HG03095 (cell line): ENCODE measurements at regions not wholly inside any gene's neighbourhood (a gene's known extent, or its start where the extent isn't known, plus 50 kb on each side); places are given as distances from the start of the nearest gene placed in this dataset.

ENCODE experiments used
- ATAC-seq: cut with Tn5 transposase; IDR thresholded peaks from one replicate; pipeline ENCODE4 v1.9.1; 2021; ENCODE audit warnings: moderate library complexity; ENCODE audit not compliant: unreplicated experiment

- ATAC-seq, result no peak
Measured at GRCh38 chrX:16487620-16488385, 162.2 kb upstream of the S100G start.

- no peak for ATAC-seq
Measured at GRCh38 chrX:16488959-16489358, 161.0 kb upstream of the S100G start.

- ATAC-seq, result no peak
Measured at GRCh38 chrX:16491461-16491860, 158.5 kb upstream of the S100G start.

- ATAC-seq, result no peak
Measured at GRCh38 chrX:16496175-16496574, 153.8 kb upstream of the S100G start.

- no peak for ATAC-seq
Measured at GRCh38 chrX:16511796-16512776, 137.9 kb upstream of the S100G start.

GRCh38 chrX:16516232-16516876, 133.6 kb upstream of the S100G start:
- ATAC-seq, result no peak

- no peak for ATAC-seq
Measured at GRCh38 chrX:16517039-16517605, 132.8 kb upstream of the S100G start.

GRCh38 chrX:16518131-16518530, 131.8 kb upstream of the S100G start:
- no peak for ATAC-seq

- ATAC-seq, result no peak
Measured at GRCh38 chrX:16524316-16524715, 125.6 kb upstream of the S100G start.

GRCh38 chrX:16526003-16526402, 124.0 kb upstream of the S100G start:
- no peak for ATAC-seq

- ATAC-seq, result no peak
Measured at GRCh38 chrX:16528620-16529019, 121.3 kb upstream of the S100G start.
